Kidney epithelial cell (primary cell): ENCODE measurements at regions not wholly inside any gene's neighbourhood (a gene's known extent, or its start where the extent isn't known, plus 50 kb on each side); places are given as distances from the start of the nearest gene placed in this dataset.

Experiments used
- DNase-seq: peaks from one replicate; pipeline ENCODE4 v3.0.0-alpha.2; 2010; ENCODE audit warnings: low read depth
- H3K27me3 ChIP-seq: 2 replicates; pipeline ENCODE4 v1.6.0; 2011; ENCODE audit warnings: low read length; ENCODE audit not compliant: control insufficient read depth, insufficient read depth
- H3K36me3 ChIP-seq: 2 replicates; pipeline ENCODE4 v1.5.1; 2011; ENCODE audit warnings: low read length; ENCODE audit not compliant: control insufficient read depth, insufficient read depth
- H3K4me3 ChIP-seq: 2 replicates; pipeline ENCODE4 v1.5.1; 2011; ENCODE audit warnings: low read depth, mild to moderate bottlenecking, control low read depth, low read length
- CTCF ChIP-seq: IDR thresholded peaks from 2 replicates; pipeline ENCODE4 v1.5.1; 2011; ENCODE audit warnings: mild to moderate bottlenecking, moderate library complexity, low read length, control low read depth, inconsistent platforms; ENCODE audit not compliant: insufficient read depth, poor library complexity, severe bottlenecking

GRCh38 chr5:6814816-6815215 lies 101.6 kb downstream of the TENT4A start:
- TF ChIP-seq CTCF = no peak
- H3K4me3 ChIP-seq = no peak overlapping the region

GRCh38 chr5:6818594-6819511 lies 105.6 kb downstream of the TENT4A start:
- DNase-seq = no peak
- no peaks in the 10 kb centered on the region for H3K36me3 ChIP-seq
- no peak overlapping the region for H3K4me3 ChIP-seq
- peaks cover 2% of the 10 kb centered on the region for H3K27me3 ChIP-seq
- TF ChIP-seq CTCF = peak; percentile 4

More at GRCh38 chr5:6814816-6815215, 101.6 kb downstream of the TENT4A start:
- H3K27me3 ChIP-seq = no peaks in the 10 kb centered on the region
- DNase-seq = no peak
- H3K36me3 ChIP-seq = no peaks in the 10 kb centered on the region

- no peak for TF ChIP-seq CTCF
- no peak for DNase-seq
Observed at GRCh38 chr5:6819521-6819920, 106.3 kb downstream of the TENT4A start.

GRCh38 chr5:6820851-6821479 lies 107.7 kb downstream of the TENT4A start:
- no peak for DNase-seq
- Histone ChIP-seq H3K4me3 (no peak overlapping the region), H3K36me3 (no peaks in the 10 kb centered on the region), H3K27me3 (peaks cover 2% of the 10 kb centered on the region)
- TF ChIP-seq CTCF = peak; percentile 61

More at GRCh38 chr5:6819521-6819920, 106.3 kb downstream of the TENT4A start:
- H3K27me3 ChIP-seq = peaks cover 2% of the 10 kb centered on the region
- H3K4me3 ChIP-seq = no peak overlapping the region
- H3K36me3 ChIP-seq = no peaks in the 10 kb centered on the region

GRCh38 chr5:6822068-6822467 lies 108.8 kb downstream of the TENT4A start:
- Histone ChIP-seq H3K4me3 (no peak overlapping the region), H3K27me3 (peaks cover 2% of the 10 kb centered on the region), H3K36me3 (no peaks in the 10 kb centered on the region)
- TF ChIP-seq CTCF = no peak
- no peak for DNase-seq
